Embryonic facial prominence (tissue), 1 donor: ENCODE measurements at regions not wholly inside any gene's neighbourhood (a gene's known extent, or its start where the extent isn't known, plus 50 kb on each side); places are given as distances from the start of the nearest gene placed in this dataset.

ENCODE experiments used
- DNase-seq: peaks from one replicate; pipeline ENCODE4 v3.0.0-alpha.2; 2016; ENCODE audit errors: extremely low spot score

GRCh38 chr2:241924069-241924908, 54.8 kb downstream of the RTP5 start:
- no peak for DNase-seq

- DNase-seq = no peak
Observed at GRCh38 chr2:241924909-241925250, 55.4 kb downstream of the RTP5 start.

GRCh38 chr2:241925277-241925676, 55.7 kb downstream of the RTP5 start:
- DNase-seq = no peak

GRCh38 chr2:241925821-241926441, 56.4 kb downstream of the RTP5 start:
- no peak for DNase-seq

GRCh38 chr2:241926541-241927311, 57.2 kb downstream of the RTP5 start:
- DNase-seq = no peak

GRCh38 chr2:241929551-241930490, 60.3 kb downstream of the RTP5 start:
- DNase-seq = no peak

GRCh38 chr2:241931084-241931975, 61.8 kb downstream of the RTP5 start:
- DNase-seq = no peak

- no peak for DNase-seq
Observed at GRCh38 chr2:241931976-241932898, 62.7 kb downstream of the RTP5 start.

- no peak for DNase-seq
Observed at GRCh38 chr2:241932899-241933178, 63.3 kb downstream of the RTP5 start.

- DNase-seq = no peak
Observed at GRCh38 chr2:241933179-241933911, 63.8 kb downstream of the RTP5 start.

- no peak for DNase-seq
Observed at GRCh38 chr2:241935314-241935713, 65.8 kb downstream of the RTP5 start.

- no peak for DNase-seq
Observed at GRCh38 chr2:241935774-241936173, 66.2 kb downstream of the RTP5 start.

GRCh38 chr2:241936457-241937133, 67.1 kb downstream of the RTP5 start:
- DNase-seq = no peak

- DNase-seq = no peak
Observed at GRCh38 chr2:241937297-241937696, 67.8 kb downstream of the RTP5 start.

GRCh38 chr2:241939541-241939940, 70.0 kb downstream of the RTP5 start:
- no peak for DNase-seq

GRCh38 chr2:241940329-241940728, 70.8 kb downstream of the RTP5 start:
- DNase-seq = no peak

GRCh38 chr2:241941691-241942301, 72.3 kb downstream of the RTP5 start:
- no peak for DNase-seq
